Activated T-cell treated with anti-CD3 and anti-CD28 coated beads for 4 hours (primary cell): ENCODE measurements at regions not wholly inside any gene's neighbourhood (a gene's known extent, or its start where the extent isn't known, plus 50 kb on each side); places are given as distances from the start of the nearest gene placed in this dataset.

ENCODE experiments used
- DNase-seq: peaks from one replicate; pipeline ENCODE4 v3.0.0-alpha.2; 2020

GRCh38 chr5:175098301-175098700 lies 345.7 kb downstream of the DRD1 start:
- DNase-seq = no peak

- DNase-seq = no peak
Observed at GRCh38 chr5:175096469-175097165, 347.4 kb downstream of the DRD1 start.

GRCh38 chr5:175094461-175094860 lies 349.5 kb downstream of the DRD1 start:
- no peak for DNase-seq

- no peak for DNase-seq
Observed at GRCh38 chr5:175092691-175093090, 351.3 kb downstream of the DRD1 start.

GRCh38 chr5:175088963-175089362 lies 355.0 kb downstream of the DRD1 start:
- no peak for DNase-seq

DNA sequence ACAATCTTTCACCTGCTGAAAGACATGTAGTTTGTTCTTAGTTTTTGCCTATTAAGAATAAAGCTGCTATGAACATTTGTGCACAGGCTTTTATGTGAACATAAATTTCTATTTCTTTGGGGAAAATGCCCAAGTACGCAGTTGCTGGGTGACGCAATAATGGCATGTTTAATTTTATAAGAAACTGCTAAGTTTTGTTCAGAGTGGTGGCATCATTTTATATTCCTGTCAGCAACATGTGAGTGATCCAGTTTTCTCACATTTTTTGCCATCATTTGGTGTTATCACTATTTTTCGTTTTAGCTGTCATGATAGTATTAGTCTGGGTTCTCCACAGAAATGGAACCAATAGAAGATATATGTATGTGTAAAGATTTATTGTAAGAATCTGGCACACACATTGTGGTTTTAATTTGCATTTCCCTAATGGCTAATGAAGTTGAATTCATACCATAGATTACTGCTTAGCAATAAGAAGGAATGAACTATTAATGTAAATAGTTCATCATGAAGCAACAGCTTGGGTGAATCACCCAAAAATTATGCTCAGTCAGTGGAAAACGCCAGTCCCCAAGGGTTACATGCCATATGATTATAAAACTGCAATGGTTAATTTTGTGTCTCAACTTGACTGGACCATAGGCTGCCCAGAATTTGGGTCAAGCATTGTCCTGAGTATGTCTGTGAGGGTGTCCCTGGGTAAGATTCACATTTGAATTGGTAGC lies 358.6 kb downstream of the MSX2 start:
- DNase-seq = no peak

- no peak for DNase-seq
Observed at GRCh38 chr5:175082346-175082745, 358.0 kb downstream of the MSX2 start.

DNA sequence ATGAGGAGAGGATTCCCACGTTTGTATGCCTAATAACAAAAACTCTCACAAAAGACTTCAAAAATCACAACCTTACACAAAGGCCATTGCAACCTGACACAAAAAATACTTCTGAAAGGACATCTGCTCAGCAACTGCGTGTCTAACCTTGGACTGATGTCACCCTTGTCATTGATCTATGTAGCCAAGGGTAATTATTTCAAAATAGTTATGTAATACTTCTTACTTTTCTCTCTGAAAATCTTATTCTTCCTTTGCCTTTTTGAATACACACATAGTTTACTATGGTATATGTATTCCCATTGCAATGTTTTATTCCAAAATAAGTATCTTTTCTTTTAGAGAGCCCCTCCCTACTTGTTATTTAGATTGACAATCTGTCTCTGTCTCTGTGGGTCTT lies 355.3 kb downstream of the MSX2 start:
- no peak for DNase-seq

DNA sequence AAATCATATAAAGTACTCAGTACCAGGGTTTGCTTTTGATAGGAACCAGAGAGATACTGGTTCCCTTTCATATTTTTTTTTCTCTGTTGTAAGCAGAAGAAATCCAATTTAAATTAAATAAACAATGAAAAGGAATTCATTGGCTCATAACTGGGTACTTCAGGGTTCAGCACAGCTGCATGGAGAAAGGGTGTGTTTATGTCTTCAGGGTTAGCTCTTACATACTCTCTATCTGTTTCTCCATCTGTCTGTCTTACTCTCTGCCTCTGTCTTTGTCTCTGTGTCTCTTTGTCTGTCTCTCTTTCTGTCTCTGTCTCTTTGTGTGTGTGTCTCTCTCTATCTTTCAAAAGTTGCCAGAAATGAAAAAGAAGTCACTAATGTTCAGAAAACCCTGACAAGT lies 345.9 kb downstream of the MSX2 start:
- DNase-seq = no peak

DNA sequence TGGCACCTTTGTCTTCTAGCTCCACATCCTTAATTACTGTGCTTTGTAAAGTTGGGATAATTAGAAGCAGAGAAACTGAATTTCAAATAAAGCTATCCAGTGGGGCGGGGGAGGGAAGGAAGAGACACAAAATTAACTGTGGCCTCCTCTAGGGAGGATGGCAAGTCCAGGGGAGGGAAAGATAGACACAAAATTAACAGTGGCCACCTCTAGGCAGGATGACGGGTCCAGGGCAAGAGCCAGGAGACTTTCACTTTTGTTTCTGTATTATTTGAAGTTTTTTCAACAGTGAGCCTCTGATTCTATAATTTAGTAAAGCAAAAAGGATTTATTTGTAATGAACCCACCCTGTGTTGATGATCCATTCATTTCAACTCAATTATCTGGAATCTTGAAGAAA lies 335.9 kb downstream of the MSX2 start:
- DNase-seq = no peak

DNA sequence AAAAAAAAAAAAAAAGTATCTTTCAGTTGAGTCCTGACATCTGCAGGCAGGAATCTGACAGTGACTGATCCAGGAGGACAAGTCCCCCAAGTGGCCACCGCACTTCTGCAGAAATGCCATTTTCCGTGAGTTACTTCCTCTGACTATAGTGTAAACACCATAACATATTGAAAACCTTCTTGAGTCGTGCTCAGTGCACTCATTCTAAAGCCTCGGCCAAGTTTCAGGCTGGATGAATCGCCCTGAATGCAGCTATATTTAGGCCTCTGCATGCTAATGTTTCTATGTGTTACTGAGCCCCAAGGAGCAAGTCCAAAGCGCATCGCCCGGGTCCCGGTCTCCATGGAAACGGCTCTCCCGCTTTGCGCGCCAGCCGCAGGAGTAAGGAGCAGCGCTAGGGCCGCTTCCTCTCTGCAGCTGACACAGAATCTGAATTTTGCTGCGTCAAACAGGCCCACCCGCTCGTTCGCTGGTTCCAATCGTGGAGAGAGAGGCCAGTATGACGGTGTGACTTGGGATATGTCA lies 335.4 kb downstream of the MSX2 start:
- no peak for DNase-seq

DNA sequence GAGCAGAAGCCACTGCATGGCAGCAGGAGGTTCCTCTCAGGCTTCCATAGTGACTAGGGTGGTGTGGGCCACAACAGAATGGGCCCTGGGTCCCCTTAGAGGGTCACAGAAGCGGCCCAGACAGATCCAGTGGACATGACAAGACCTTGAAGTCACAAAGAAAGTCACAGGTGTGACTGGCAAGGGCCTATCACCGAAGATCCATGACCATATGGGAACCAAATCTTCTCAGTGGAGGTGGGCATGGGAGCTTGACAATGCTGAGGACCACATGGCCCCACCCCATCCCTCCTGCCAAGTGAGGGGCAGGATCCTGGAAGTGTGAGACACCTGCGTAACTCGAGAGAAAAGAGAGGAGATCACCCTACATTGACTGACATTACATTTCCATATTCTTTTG lies 332.4 kb downstream of the MSX2 start:
- no peak for DNase-seq

- no peak for DNase-seq
Observed at GRCh38 chr5:175054243-175054642, 329.9 kb downstream of the MSX2 start.

DNA sequence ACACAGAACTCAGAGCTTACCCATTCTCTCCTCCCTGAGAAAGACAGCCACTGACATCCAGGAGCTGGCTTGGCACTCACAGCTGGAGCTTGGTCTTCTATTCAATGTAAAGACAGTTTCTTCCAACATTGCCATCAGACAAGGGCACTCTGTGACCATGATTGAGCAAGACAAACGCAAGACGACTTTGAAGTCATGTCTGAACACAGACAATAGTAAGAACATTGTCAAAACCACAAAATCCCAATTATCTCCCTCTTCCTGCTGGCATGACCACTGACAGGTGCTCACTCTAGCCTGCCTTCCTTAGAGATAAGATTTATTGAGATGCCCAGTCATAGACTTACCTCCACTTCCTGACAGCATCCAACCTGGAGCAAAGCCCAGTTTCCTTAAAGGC lies 328.0 kb downstream of the MSX2 start:
- DNase-seq = no peak

DNA sequence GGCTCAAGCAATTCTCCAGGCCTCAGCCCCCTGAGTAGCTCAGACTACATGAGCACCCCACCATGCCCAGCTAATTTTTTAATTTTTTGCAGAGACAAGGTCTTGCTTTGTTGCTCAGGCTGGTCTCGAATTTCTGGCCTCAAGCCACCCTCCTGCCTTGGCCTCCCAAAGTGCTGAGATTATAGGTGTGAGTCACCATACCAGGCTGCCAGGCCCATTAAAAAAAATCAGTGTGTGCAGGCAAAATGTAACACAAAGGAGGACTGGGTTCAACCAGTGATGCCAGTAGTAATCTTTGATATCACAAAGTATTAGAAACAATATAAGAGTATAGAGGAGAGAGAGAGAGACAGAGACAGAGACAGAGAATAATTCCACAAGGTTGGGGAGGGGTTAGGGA lies 322.7 kb downstream of the MSX2 start:
- DNase-seq = no peak

DNA sequence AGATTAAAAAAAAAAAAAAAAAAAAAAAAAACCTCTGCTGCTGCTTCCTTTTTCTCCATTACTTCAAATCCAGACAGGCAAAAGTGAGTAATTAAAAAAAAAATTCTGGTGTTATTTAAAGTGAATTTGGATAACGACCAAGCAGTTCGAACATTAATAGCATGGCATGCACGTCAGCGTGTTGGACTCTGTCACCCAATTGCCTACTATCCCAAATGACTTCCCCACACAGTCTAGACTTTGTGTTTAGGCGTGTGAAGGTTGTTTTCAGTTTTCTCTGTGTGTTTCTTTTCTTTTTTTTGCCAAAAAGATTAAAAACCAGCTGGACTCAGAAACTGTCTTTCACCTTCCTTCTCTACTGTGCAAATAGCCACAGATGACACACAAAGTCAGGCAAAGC lies 321.4 kb downstream of the MSX2 start:
- no peak for DNase-seq

DNA sequence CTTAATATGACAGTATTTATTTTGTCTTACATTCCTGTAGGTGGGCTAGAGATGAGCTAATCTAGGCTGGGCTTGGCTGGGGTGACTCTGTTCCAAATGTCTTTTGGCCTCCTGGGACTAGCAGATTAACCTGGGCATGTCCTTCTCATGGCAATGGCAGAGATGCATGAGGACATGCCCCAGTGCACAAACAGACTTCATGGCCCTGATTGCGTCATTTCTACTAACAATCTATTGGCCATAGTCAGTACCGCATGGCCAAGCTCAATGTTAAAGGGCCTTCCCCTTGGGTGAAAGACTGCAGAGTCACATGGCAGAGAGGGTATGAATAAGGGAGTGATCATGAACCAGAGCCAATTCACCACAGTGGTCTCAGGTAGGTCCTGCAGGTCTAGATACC lies 313.4 kb downstream of the MSX2 start:
- no peak for DNase-seq

DNA sequence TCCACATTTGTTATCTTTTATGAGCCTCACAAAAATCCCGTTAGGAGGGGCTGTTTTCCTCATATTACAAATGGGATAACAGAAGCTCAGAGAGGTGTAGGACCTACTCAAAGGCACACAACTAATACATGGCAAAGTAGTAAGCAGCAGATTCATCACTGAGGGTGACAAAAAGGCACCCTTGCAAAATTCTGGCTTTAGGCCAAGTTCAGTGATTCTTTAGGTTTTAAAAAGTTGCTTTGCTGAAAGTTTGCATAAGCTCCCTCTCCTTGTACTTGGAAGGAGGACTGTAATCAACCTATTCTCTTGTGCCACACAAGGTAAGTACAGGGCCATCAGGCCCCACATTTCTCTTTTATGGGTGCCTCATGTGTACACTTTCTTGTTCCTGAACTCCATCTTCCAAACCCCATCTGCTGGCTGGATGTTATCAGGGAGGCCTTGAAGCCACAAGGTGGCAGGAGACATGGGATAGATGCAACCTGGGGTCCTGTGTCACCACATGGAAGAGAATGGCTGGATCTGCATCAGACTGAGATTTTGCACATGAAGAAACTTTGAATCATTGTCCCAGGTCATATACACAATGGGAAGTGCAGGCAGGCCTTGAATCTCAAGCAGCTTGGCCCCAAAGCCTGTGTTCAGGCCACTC lies 311.6 kb downstream of the MSX2 start:
- no peak for DNase-seq

GRCh38 chr5:175034924-175035323 lies 310.5 kb downstream of the MSX2 start:
- DNase-seq = no peak

GRCh38 chr5:175032741-175033151 lies 308.4 kb downstream of the MSX2 start:
- DNase-seq = no peak

DNA sequence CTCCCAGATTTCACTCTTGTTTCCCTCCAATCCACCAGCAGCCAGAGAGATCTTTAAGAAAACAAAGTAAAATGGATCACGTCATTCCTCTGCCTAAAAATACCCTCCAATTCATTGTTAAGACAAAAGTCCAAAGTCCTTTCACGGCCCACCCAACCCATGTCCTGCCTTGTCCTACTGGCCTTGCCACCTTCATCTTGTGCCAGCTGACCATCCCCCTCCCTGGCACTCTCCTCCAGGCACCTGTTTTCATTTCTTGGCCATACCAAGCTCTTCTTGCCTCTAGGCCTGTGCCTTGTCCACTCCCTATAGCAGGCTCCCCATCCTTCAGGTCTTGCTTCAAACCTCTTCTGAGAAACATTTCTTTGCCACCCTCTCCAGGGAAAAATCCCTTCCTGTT lies 307.6 kb downstream of the MSX2 start:
- DNase-seq = no peak

GRCh38 chr5:175027390-175027789 lies 303.0 kb downstream of the MSX2 start:
- no peak for DNase-seq

DNA sequence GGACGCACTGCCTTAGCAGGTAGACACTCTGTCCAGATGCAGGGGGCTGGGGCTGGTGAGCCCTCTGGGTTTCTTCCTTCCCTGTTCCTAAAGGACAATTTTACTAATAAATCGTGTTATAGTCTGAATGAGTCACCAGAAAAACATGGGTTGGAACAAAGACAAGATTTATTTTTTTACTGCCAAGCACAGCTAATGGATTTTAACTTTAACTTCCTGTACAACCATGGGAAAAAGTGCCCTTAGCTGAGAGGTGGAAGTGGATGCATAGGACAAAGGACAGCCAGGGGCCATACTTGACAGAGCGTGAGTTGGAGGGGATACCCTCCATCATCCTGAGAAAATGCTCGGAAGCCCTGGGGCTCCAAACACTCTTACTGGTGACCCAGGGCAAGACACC lies 300.7 kb downstream of the MSX2 start:
- DNase-seq = no peak
